ENCODE measurements at regions not wholly inside any gene's neighbourhood (a gene's known extent, or its start where the extent isn't known, plus 50 kb on each side); places are given as distances from the start of the nearest gene placed in this dataset.
A peak's percentile ranks its signal among the peaks of the same experiment; 100 is the strongest.
"Not testable (repeated sequence)": the region's sequence is repeated elsewhere in the genome, so short reads cannot be mapped to it uniquely, and the experiment has no call there.

- Histone ChIP-seq H3K36me3 (no peaks in the 10 kb centered on the region), H3K4me3 (no peak overlapping the region), H3K4me1 (no peaks in the 10 kb centered on the region), H3K27me3 (ENCODE audit: low read depth) (peaks cover 13% of the 10 kb centered on the region), H3K9me3 (no peaks in the 10 kb centered on the region), H3K27ac (no peak overlapping the region)
- TF ChIP-seq, protein P1, sequence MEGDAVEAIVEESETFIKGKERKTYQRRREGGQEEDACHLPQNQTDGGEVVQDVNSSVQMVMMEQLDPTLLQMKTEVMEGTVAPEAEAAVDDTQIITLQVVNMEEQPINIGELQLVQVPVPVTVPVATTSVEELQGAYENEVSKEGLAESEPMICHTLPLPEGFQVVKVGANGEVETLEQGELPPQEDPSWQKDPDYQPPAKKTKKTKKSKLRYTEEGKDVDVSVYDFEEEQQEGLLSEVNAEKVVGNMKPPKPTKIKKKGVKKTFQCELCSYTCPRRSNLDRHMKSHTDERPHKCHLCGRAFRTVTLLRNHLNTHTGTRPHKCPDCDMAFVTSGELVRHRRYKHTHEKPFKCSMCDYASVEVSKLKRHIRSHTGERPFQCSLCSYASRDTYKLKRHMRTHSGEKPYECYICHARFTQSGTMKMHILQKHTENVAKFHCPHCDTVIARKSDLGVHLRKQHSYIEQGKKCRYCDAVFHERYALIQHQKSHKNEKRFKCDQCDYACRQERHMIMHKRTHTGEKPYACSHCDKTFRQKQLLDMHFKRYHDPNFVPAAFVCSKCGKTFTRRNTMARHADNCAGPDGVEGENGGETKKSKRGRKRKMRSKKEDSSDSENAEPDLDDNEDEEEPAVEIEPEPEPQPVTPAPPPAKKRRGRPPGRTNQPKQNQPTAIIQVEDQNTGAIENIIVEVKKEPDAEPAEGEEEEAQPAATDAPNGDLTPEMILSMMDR (IDR thresholded peaks at IDR 0.05): peak; percentile 60
- peak; percentile 59 for DNase-seq
- ATAC-seq: peak; percentile 62 to 63
- intact Hi-C loops (cut with DNase I): no loop called here
Observed at GRCh38 chr14:106436310-106436905, 910.0 kb downstream of the TMEM121 start.

- Histone ChIP-seq H3K4me1 (no peaks in the 10 kb centered on the region), H3K4me3 (no peak overlapping the region), H3K27ac (no peak overlapping the region), H3K36me3 (no peaks in the 10 kb centered on the region), H3K9me3 (no peaks in the 10 kb centered on the region), H3K27me3 (ENCODE audit: low read depth) (peaks cover 20% of the 10 kb centered on the region)
- DNase-seq (no peak), ATAC-seq (peak in 1 of 2 donors; percentile 43)
- intact Hi-C loops (cut with DNase I): no loop called here
- TF ChIP-seq, protein P1 (IDR thresholded peaks at IDR 0.05): peak; percentile 25
Observed at GRCh38 chr14:106442857-106443256, 916.5 kb downstream of the TMEM121 start.

DNA sequence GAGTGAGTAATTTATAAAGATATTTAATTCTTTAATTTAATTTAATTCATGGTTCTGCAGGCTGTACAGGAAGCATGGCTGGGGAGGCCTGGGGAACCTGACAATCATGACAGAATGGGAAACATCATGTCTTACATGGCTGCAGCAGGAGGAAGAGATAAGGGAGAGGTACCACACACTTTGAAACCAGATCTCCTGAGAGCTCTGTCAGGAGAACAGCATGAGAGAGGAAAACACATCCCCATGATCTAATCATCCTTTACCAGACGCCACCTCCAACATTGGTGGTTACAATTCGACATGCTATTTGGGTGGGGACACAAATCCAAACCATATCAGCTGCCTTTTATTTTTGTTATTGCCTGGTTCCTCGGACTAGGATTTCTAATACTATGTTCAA, 928.6 kb downstream of the TMEM121 start:
- DNase-seq: no peak
- no peaks in the 10 kb centered on the region for H3K9me3 ChIP-seq

GRCh38 chr14:106459971-106460730, 933.8 kb downstream of the TMEM121 start:
- no peaks in the 10 kb centered on the region for H3K4me1 ChIP-seq
- H3K4me3 ChIP-seq: no peak overlapping the region
- H3K27ac ChIP-seq: no peak overlapping the region
- intact Hi-C loops (cut with DNase I): no loop called here
- TF ChIP-seq, protein P1 (IDR thresholded peaks at IDR 0.05): peak; percentile 47
- DNase-seq: no peak
- peak in 1 of 2 donors; percentile 57 for ATAC-seq
- no peaks in the 10 kb centered on the region for H3K36me3 ChIP-seq
- H3K27me3 ChIP-seq (ENCODE audit: low read depth): peaks cover 8% of the 10 kb centered on the region
- H3K9me3 ChIP-seq: no peaks in the 10 kb centered on the region

More for the DNA sequence above, 928.6 kb downstream of the TMEM121 start:
- Histone ChIP-seq H3K27ac (no peak overlapping the region), H3K27me3 (ENCODE audit: low read depth) (peaks cover 16% of the 10 kb centered on the region), H3K4me3 (no peak overlapping the region), H3K36me3 (no peaks in the 10 kb centered on the region), H3K4me1 (no peaks in the 10 kb centered on the region)
- TF ChIP-seq, protein P1 (IDR thresholded peaks at IDR 0.05): no peak
- intact Hi-C loops (cut with DNase I): no loop called here
- ATAC-seq: no peak

GRCh38 chr14:106460916-106461315, 934.5 kb downstream of the TMEM121 start:
- Histone ChIP-seq H3K9me3 (no peaks in the 10 kb centered on the region), H3K27ac (no peak overlapping the region), H3K27me3 (ENCODE audit: low read depth) (peaks cover 8% of the 10 kb centered on the region), H3K4me3 (no peak overlapping the region), H3K4me1 (no peaks in the 10 kb centered on the region), H3K36me3 (no peaks in the 10 kb centered on the region)
- TF ChIP-seq, protein P1 (IDR thresholded peaks at IDR 0.05): no peak
- DNase-seq (no peak), ATAC-seq (no peak)
- intact Hi-C loops (cut with DNase I): no loop called here

GRCh38 chr14:106466483-106466882, 940.1 kb downstream of the TMEM121 start:
- ATAC-seq: peak; percentile 88 to 89
- DNase-seq; intact Hi-C loops (cut with DNase I): not testable (repeated sequence)

GRCh38 chr14:106468869-106469268, 942.5 kb downstream of the TMEM121 start:
- not testable (repeated sequence) for ATAC-seq

More at GRCh38 chr14:106466483-106466882, 940.1 kb downstream of the TMEM121 start:
- not testable (repeated sequence) for H3K27me3 ChIP-seq (ENCODE audit: low read depth); H3K9me3 ChIP-seq; H3K36me3 ChIP-seq; H3K4me3 ChIP-seq; H3K4me1 ChIP-seq; H3K27ac ChIP-seq

DNA sequence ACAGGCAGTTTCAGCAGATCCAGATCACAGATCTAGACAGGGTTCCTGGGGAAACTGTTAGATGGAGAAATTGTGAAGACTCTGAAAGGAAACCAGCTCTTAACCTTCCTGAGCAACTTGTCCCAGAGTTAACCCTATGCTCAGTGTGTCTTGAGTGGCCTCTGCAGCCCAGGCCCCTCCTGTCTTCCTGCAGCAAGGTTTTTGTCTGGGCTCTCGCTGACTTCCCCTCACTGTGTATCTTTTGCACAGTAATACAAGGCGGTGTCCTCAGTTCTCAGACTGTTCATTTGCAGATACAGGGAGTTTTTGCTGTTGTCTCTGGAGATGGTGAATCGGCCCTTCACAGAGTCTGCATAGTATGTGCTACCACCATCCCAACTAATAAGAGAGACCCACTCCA, 943.6 kb downstream of the TMEM121 start:
- H3K27ac ChIP-seq; DNase-seq; H3K4me3 ChIP-seq; H3K36me3 ChIP-seq; H3K27me3 ChIP-seq (ENCODE audit: low read depth); intact Hi-C loops (cut with DNase I); H3K9me3 ChIP-seq; H3K4me1 ChIP-seq: not testable (repeated sequence)
- peak in 1 of 2 donors; percentile 62 for ATAC-seq

More at GRCh38 chr14:106468869-106469268, 942.5 kb downstream of the TMEM121 start:
- H3K4me3 ChIP-seq; intact Hi-C loops (cut with DNase I); H3K27ac ChIP-seq; DNase-seq; H3K4me1 ChIP-seq; H3K36me3 ChIP-seq; H3K27me3 ChIP-seq (ENCODE audit: low read depth); H3K9me3 ChIP-seq: not testable (repeated sequence)

Measured in lower lobe of right lung (tissue), 2 donors.